Trophoblast cell (in vitro differentiated cells and primary cell): ENCODE measurements at regions not wholly inside any gene's neighbourhood (a gene's known extent, or its start where the extent isn't known, plus 50 kb on each side); places are given as distances from the start of the nearest gene placed in this dataset.

Source experiments
- DNase-seq, 2 donors: peaks; one replicate each; pipeline ENCODE4 v3.0.0-alpha.2; 2016
- H2AFZ ChIP-seq: 2 replicates; pipeline ENCODE4 v1.6.1; 2013; ENCODE audit warnings: low read length, moderate library complexity, mild to moderate bottlenecking; ENCODE audit not compliant: insufficient read depth, poor library complexity
- H2AK5ac ChIP-seq: 2 replicates; pipeline ENCODE4 v1.6.1; 2013; ENCODE audit warnings: mild to moderate bottlenecking, low read length
- H2BK120ac ChIP-seq: 2 replicates; pipeline ENCODE4 v1.6.1; 2013; ENCODE audit warnings: low read length, mild to moderate bottlenecking, moderate library complexity; ENCODE audit not compliant: insufficient read depth, poor library complexity
- H2BK12ac ChIP-seq: 2 replicates; pipeline ENCODE4 v1.6.1; 2013; ENCODE audit warnings: mild to moderate bottlenecking, low read length, moderate library complexity
- H2BK5ac ChIP-seq: 2 replicates; pipeline ENCODE4 v1.6.1; 2013; ENCODE audit warnings: low read length, low read depth, moderate library complexity, mild to moderate bottlenecking; ENCODE audit not compliant: poor library complexity
- H3K14ac ChIP-seq: 2 replicates; pipeline ENCODE4 v1.6.1; 2013; ENCODE audit warnings: mild to moderate bottlenecking, low read length
- H3K18ac ChIP-seq: 2 replicates; pipeline ENCODE4 v1.6.1; 2013; ENCODE audit warnings: mild to moderate bottlenecking, low read length
- H3K23ac ChIP-seq: 2 replicates; pipeline ENCODE4 v1.6.1; 2013; ENCODE audit warnings: low read length
- H3K27ac ChIP-seq: 2 replicates; pipeline ENCODE4 v1.5.1; 2013; ENCODE audit warnings: low read depth, mild to moderate bottlenecking, inconsistent platforms, low read length, moderate library complexity
- H3K27me3 ChIP-seq: 2 replicates; pipeline ENCODE4 v1.6.1; 2013; ENCODE audit warnings: inconsistent platforms, mild to moderate bottlenecking, low read length, moderate library complexity; ENCODE audit not compliant: insufficient read depth
- H3K36me3 ChIP-seq, 2 experiments: 1 replicate in 1 of 2; 2 replicates in 1 of 2; pipeline ENCODE4 v1.6.1; 2013; ENCODE audit warnings: low read length in 2 of 2, mild to moderate bottlenecking in 2 of 2, moderate library complexity in 1 of 2; ENCODE audit not compliant: insufficient read depth in 2 of 2, control insufficient read depth in 1 of 2
- H3K4ac ChIP-seq: 2 replicates; pipeline ENCODE4 v1.6.1; 2013; ENCODE audit warnings: low read depth, mild to moderate bottlenecking, low read length, moderate library complexity
- H3K4me1 ChIP-seq, 2 experiments: 1 replicate in 1 of 2; 2 replicates in 1 of 2; pipeline ENCODE4 v1.6.1; 2013; ENCODE audit warnings: low read length in 2 of 2, mild to moderate bottlenecking in 2 of 2, moderate library complexity in 1 of 2; ENCODE audit not compliant: insufficient read depth in 2 of 2, control insufficient read depth in 1 of 2
- H3K4me2 ChIP-seq: 2 replicates; pipeline ENCODE4 v1.6.1; 2013; ENCODE audit warnings: inconsistent platforms, mild to moderate bottlenecking, low read length, moderate library complexity
- H3K4me3 ChIP-seq: 2 replicates; pipeline ENCODE4 v1.5.1; 2013; ENCODE audit warnings: mild to moderate bottlenecking, low read depth, low read length, inconsistent platforms
- H3K79me1 ChIP-seq: one replicate; pipeline ENCODE4 v1.6.1; 2013; ENCODE audit warnings: low read length
- H3K79me2 ChIP-seq: 2 replicates; pipeline ENCODE4 v1.6.1; 2013; ENCODE audit warnings: low read length, mild to moderate bottlenecking; ENCODE audit not compliant: control insufficient read depth, insufficient read depth, poor library complexity
- H3K9ac ChIP-seq: 2 replicates; pipeline ENCODE4 v1.6.1; 2013; ENCODE audit warnings: mild to moderate bottlenecking, low read length
- H3K9me3 ChIP-seq: 2 replicates; pipeline ENCODE4 v1.6.1; 2013; ENCODE audit warnings: low read depth, mild to moderate bottlenecking, control low read depth, inconsistent platforms, low read length; ENCODE audit not compliant: insufficient read depth
- H4K12ac ChIP-seq: 2 replicates; pipeline ENCODE4 v1.6.1; 2013; ENCODE audit warnings: low read depth, mild to moderate bottlenecking, low read length, moderate library complexity
- H4K8ac ChIP-seq: 2 replicates; pipeline ENCODE4 v1.6.1; 2013; ENCODE audit warnings: low read depth, mild to moderate bottlenecking, low read length, moderate library complexity
- H4K91ac ChIP-seq: one replicate; pipeline ENCODE4 v1.6.1; 2013; ENCODE audit warnings: low read depth, mild to moderate bottlenecking, low read length, moderate library complexity
- WGBS: extraction: QIAGEN DNeasy Blood & Tissue Kit; methylation state at CpG from one replicate; pipeline ENCODE4 v1.1.7; 2013; ENCODE audit warnings: missing lambda C conversion rate; ENCODE audit not compliant: insufficient read length, insufficient coverage; ENCODE audit errors: extremely low coverage; 5-methylcytosine and 5-hydroxymethylcytosine counted together

DNA sequence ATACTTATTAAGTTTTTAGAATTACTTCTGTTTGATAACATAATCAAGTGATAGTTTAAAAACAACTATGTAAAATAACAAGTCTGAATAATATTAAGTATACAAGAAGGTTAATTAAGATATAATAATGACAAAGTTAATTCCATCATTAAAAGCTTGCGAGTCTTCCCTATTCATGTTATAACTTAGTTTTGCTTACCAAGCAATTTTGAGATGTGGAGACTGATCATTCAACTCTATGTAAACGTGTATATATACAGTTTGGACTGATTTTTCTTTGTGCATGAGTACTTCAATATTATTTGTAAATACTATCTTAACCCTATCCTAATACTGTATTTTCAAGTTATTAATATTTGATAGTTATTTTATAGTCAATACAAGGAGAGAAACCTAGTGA, 870.9 kb downstream of the GBE1 start:
- H2AFZ ChIP-seq: no peak overlapping the region
- H4K8ac ChIP-seq: no peak overlapping the region
- no peak overlapping the region for H3K4ac ChIP-seq
- H2BK120ac ChIP-seq: no peak overlapping the region
- no peak overlapping the region for H3K18ac ChIP-seq
- H3K4me3 ChIP-seq: no peak overlapping the region
- H3K14ac ChIP-seq: no peak overlapping the region
- no CpG with 5 or more reads among the region's 2 CpGs for WGBS
- no peaks in the 10 kb centered on the region for H3K27me3 ChIP-seq
- no peak for DNase-seq
- H3K9ac ChIP-seq: no peak overlapping the region
- no peak overlapping the region for H3K23ac ChIP-seq
- no peak overlapping the region for H3K4me2 ChIP-seq
- H3K9me3 ChIP-seq: no peaks in the 10 kb centered on the region
- no peak overlapping the region for H2BK12ac ChIP-seq
- H3K79me1 ChIP-seq: no peaks in the 10 kb centered on the region
- no peaks in the 10 kb centered on the region for H3K4me1 ChIP-seq
- H3K36me3 ChIP-seq: no peaks in the 10 kb centered on the region
- H3K79me2 ChIP-seq: no peaks in the 10 kb centered on the region
- H2AK5ac ChIP-seq: no peak overlapping the region
- no peak overlapping the region for H2BK5ac ChIP-seq
- H4K12ac ChIP-seq: no peak overlapping the region
- H4K91ac ChIP-seq: no peak overlapping the region
- no peak overlapping the region for H3K27ac ChIP-seq

DNA sequence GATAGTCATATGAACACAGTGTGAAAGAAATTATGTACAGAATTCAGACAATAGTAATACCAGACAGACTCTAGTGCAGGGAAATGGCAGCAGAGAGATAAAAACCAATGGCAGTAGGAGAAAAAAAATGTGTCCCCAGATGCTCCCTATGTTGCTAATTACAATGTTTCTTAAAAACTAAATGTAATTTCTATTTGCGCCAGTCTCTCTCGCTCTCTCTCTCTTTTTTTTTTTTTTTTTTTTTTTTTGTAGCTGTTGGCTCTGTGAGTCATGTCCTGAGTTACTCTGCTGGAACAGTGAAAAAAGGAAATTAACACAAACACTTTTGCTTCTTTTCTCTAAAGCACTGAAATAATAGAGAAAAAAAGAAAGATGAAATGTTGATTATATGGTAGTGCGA, 871.9 kb downstream of the GBE1 start:
- no peaks in the 10 kb centered on the region for H3K79me2 ChIP-seq
- H3K36me3 ChIP-seq: no peaks in the 10 kb centered on the region
- no peaks in the 10 kb centered on the region for H3K9me3 ChIP-seq
- H3K23ac ChIP-seq: no peak overlapping the region
- 100% methylated on average over 1 of the region's 3 CpGs for WGBS
- H3K9ac ChIP-seq: no peak overlapping the region
- H4K91ac ChIP-seq: no peak overlapping the region
- H3K4ac ChIP-seq: no peak overlapping the region
- no peak overlapping the region for H2AK5ac ChIP-seq
- no peak overlapping the region for H2BK12ac ChIP-seq
- no peak overlapping the region for H2BK120ac ChIP-seq
- no peaks in the 10 kb centered on the region for H3K4me1 ChIP-seq
- peak in 1 of 2 donors; percentile 50 for DNase-seq
- H3K4me2 ChIP-seq: no peak overlapping the region
- H3K18ac ChIP-seq: no peak overlapping the region
- H2BK5ac ChIP-seq: no peak overlapping the region
- no peaks in the 10 kb centered on the region for H3K79me1 ChIP-seq
- no peak overlapping the region for H3K14ac ChIP-seq
- H2AFZ ChIP-seq: no peak overlapping the region
- H4K12ac ChIP-seq: no peak overlapping the region
- H3K27me3 ChIP-seq: no peaks in the 10 kb centered on the region
- no peak overlapping the region for H4K8ac ChIP-seq
- H3K4me3 ChIP-seq: no peak overlapping the region
- H3K27ac ChIP-seq: no peak overlapping the region

GRCh38 chr3:80870476-80871041, 890.9 kb downstream of the GBE1 start:
- H3K18ac ChIP-seq: no peak overlapping the region
- no peaks in the 10 kb centered on the region for H3K4me1 ChIP-seq
- H4K91ac ChIP-seq: no peak overlapping the region
- no peaks in the 10 kb centered on the region for H3K27me3 ChIP-seq
- no peak overlapping the region for H3K23ac ChIP-seq
- H2BK12ac ChIP-seq: no peak overlapping the region
- no peak overlapping the region for H4K8ac ChIP-seq
- H2AK5ac ChIP-seq: no peak overlapping the region
- no peak overlapping the region for H3K4me3 ChIP-seq
- no peak overlapping the region for H2BK5ac ChIP-seq
- no peak overlapping the region for H3K4me2 ChIP-seq
- H3K4ac ChIP-seq: no peak overlapping the region
- H2AFZ ChIP-seq: no peak overlapping the region
- H3K79me1 ChIP-seq: no peaks in the 10 kb centered on the region
- H3K9ac ChIP-seq: no peak overlapping the region
- H2BK120ac ChIP-seq: no peak overlapping the region
- no peak overlapping the region for H3K27ac ChIP-seq
- no peak overlapping the region for H4K12ac ChIP-seq
- WGBS: no CpG with 5 or more reads among the region's 4 CpGs
- peaks cover 5% of the 10 kb centered on the region for H3K9me3 ChIP-seq
- DNase-seq: no peak
- no peaks in the 10 kb centered on the region for H3K36me3 ChIP-seq
- no peak overlapping the region for H3K14ac ChIP-seq
- no peaks in the 10 kb centered on the region for H3K79me2 ChIP-seq

GRCh38 chr3:80855482-80855881, 906.0 kb downstream of the GBE1 start:
- Histone ChIP-seq H3K9ac (no peak overlapping the region), H3K14ac (no peak overlapping the region)

More at GRCh38 chr3:80855482-80855881, 906.0 kb downstream of the GBE1 start:
- Histone ChIP-seq H3K23ac (no peak overlapping the region), H2BK120ac (no peak overlapping the region), H3K4me3 (no peak overlapping the region), H3K9me3 (no peaks in the 10 kb centered on the region), H2BK5ac (no peak overlapping the region), H4K91ac (no peak overlapping the region), H3K79me2 (no peaks in the 10 kb centered on the region), H3K27ac (no peak overlapping the region), H2AK5ac (no peak overlapping the region), H3K27me3 (no peaks in the 10 kb centered on the region), H3K18ac (no peak overlapping the region), H3K79me1 (no peaks in the 10 kb centered on the region), H2BK12ac (no peak overlapping the region), H4K8ac (no peak overlapping the region), H2AFZ (no peak overlapping the region), H3K4me1 (no peaks in the 10 kb centered on the region), H3K36me3 (no peaks in the 10 kb centered on the region), H4K12ac (no peak overlapping the region), H3K4ac (no peak overlapping the region), H3K4me2 (no peak overlapping the region)
- no peak for DNase-seq
- no CpG with 5 or more reads among the region's 1 CpG for WGBS
